Parathyroid adenoma (tissue), 2 donors: ENCODE measurements at regions not wholly inside any gene's neighbourhood (a gene's known extent, or its start where the extent isn't known, plus 50 kb on each side); places are given as distances from the start of the nearest gene placed in this dataset.

ENCODE experiments used
- H2AFZ ChIP-seq: fragments of 300-600 bp; sonication (generic); one replicate; pipeline ENCODE4 v1.7.0; 2017; ENCODE audit warnings: antibody characterized with exemption, mild to moderate bottlenecking
- H3K27ac ChIP-seq: fragments of 300-600 bp; sonication (generic); one replicate; pipeline ENCODE4 v1.7.0; 2017
- H3K27me3 ChIP-seq: fragments of 300-600 bp; sonication (generic); one replicate; pipeline ENCODE4 v1.7.0; 2017; ENCODE audit warnings: low read length; ENCODE audit not compliant: control insufficient read depth, insufficient read depth
- H3K36me3 ChIP-seq: fragments of 300-600 bp; sonication (generic); one replicate; pipeline ENCODE4 v1.7.0; 2017; ENCODE audit warnings: low read length; ENCODE audit not compliant: control insufficient read depth, insufficient read depth
- H3K4me1 ChIP-seq: fragments of 300-600 bp; sonication (generic); one replicate; pipeline ENCODE4 v1.7.0; 2017; ENCODE audit warnings: control low read depth
- H3K4me2 ChIP-seq: fragments of 300-600 bp; sonication (generic); one replicate; pipeline ENCODE4 v1.7.0; 2017; ENCODE audit warnings: low read length
- H3K4me3 ChIP-seq: fragments of 300-600 bp; sonication (generic); one replicate; pipeline ENCODE4 v1.7.0; 2017; ENCODE audit warnings: low read depth, low read length
- H3K79me2 ChIP-seq: fragments of 300-600 bp; sonication (generic); one replicate; pipeline ENCODE4 v1.7.0; 2017; ENCODE audit warnings: control low read depth
- H3K9ac ChIP-seq: fragments of 300-600 bp; sonication (generic); one replicate; pipeline ENCODE4 v1.7.0; 2017; ENCODE audit warnings: mild to moderate bottlenecking
- H3K9me3 ChIP-seq: fragments of 300-600 bp; sonication (generic); one replicate; pipeline ENCODE4 v1.7.0; 2017; ENCODE audit warnings: low read length; ENCODE audit not compliant: control insufficient read depth
- CTCF ChIP-seq: fragments of 300-600 bp; sonication (generic); IDR thresholded peaks from one replicate; pipeline ENCODE4 v1.7.0; 2017; ENCODE audit warnings: antibody characterized with exemption, mild to moderate bottlenecking
- donor health status: primary hyperparathyroidism.

GRCh38 chr3:144060881-144061280 is 89.3 kb downstream of the DIPK2A start:
- Histone ChIP-seq H3K27ac (no peak overlapping the region), H3K27me3 (no peaks in the 10 kb centered on the region), H3K4me1 (no peaks in the 10 kb centered on the region), H3K4me3 (no peak overlapping the region), H3K9ac (no peak overlapping the region), H3K79me2 (no peaks in the 10 kb centered on the region), H3K36me3 (no peaks in the 10 kb centered on the region), H2AFZ (no peak overlapping the region), H3K9me3 (no peaks in the 10 kb centered on the region), H3K4me2 (no peak overlapping the region)
- no peak for TF ChIP-seq CTCF

- no peaks in the 10 kb centered on the region for H3K4me1 ChIP-seq
- no peak for TF ChIP-seq CTCF
Measured at GRCh38 chr3:144063306-144063705, 91.7 kb downstream of the DIPK2A start.

GRCh38 chr3:144067059-144067458 is 95.4 kb downstream of the DIPK2A start:
- no peaks in the 10 kb centered on the region for H3K79me2 ChIP-seq
- no peaks in the 10 kb centered on the region for H3K27me3 ChIP-seq
- H2AFZ ChIP-seq: no peak overlapping the region
- H3K4me2 ChIP-seq: no peak overlapping the region
- no peak overlapping the region for H3K9ac ChIP-seq
- H3K9me3 ChIP-seq: no peaks in the 10 kb centered on the region
- H3K4me3 ChIP-seq: no peak overlapping the region
- H3K36me3 ChIP-seq: no peaks in the 10 kb centered on the region
- no peak for TF ChIP-seq CTCF
- H3K4me1 ChIP-seq: no peaks in the 10 kb centered on the region
- no peak overlapping the region for H3K27ac ChIP-seq

More at GRCh38 chr3:144063306-144063705, 91.7 kb downstream of the DIPK2A start:
- H3K9ac ChIP-seq: no peak overlapping the region
- no peak overlapping the region for H3K27ac ChIP-seq
- H3K9me3 ChIP-seq: no peaks in the 10 kb centered on the region
- no peaks in the 10 kb centered on the region for H3K36me3 ChIP-seq
- no peak overlapping the region for H3K4me3 ChIP-seq
- no peaks in the 10 kb centered on the region for H3K79me2 ChIP-seq
- H2AFZ ChIP-seq: no peak overlapping the region
- H3K27me3 ChIP-seq: no peaks in the 10 kb centered on the region
- no peak overlapping the region for H3K4me2 ChIP-seq

- no peaks in the 10 kb centered on the region for H3K9me3 ChIP-seq
- H3K27me3 ChIP-seq: no peaks in the 10 kb centered on the region
- no peak for TF ChIP-seq CTCF
- H3K79me2 ChIP-seq: no peaks in the 10 kb centered on the region
- no peak overlapping the region for H3K27ac ChIP-seq
- H2AFZ ChIP-seq: no peak overlapping the region
- H3K4me1 ChIP-seq: no peaks in the 10 kb centered on the region
- no peak overlapping the region for H3K4me2 ChIP-seq
- H3K9ac ChIP-seq: no peak overlapping the region
- no peaks in the 10 kb centered on the region for H3K36me3 ChIP-seq
- H3K4me3 ChIP-seq: no peak overlapping the region
Measured at GRCh38 chr3:144073698-144074097, 102.1 kb downstream of the DIPK2A start.

GRCh38 chr3:144079634-144080033 is 108.0 kb downstream of the DIPK2A start:
- no peaks in the 10 kb centered on the region for H3K4me1 ChIP-seq
- H3K9ac ChIP-seq: no peak overlapping the region
- TF ChIP-seq CTCF: no peak
- H3K27ac ChIP-seq: no peak overlapping the region
- H3K4me2 ChIP-seq: no peak overlapping the region
- no peaks in the 10 kb centered on the region for H3K79me2 ChIP-seq
- no peaks in the 10 kb centered on the region for H3K36me3 ChIP-seq
- no peak overlapping the region for H3K4me3 ChIP-seq
- no peaks in the 10 kb centered on the region for H3K27me3 ChIP-seq
- no peaks in the 10 kb centered on the region for H3K9me3 ChIP-seq
- H2AFZ ChIP-seq: no peak overlapping the region
